Ishikawa (cell line): ENCODE measurements at regions not wholly inside any gene's neighbourhood (a gene's known extent, or its start where the extent isn't known, plus 50 kb on each side); places are given as distances from the start of the nearest gene placed in this dataset.

Experiments
- CEBPB ChIP-seq: IDR thresholded peaks from 2 replicates; pipeline ENCODE4 v1.6.1; 2012
- CREB1 ChIP-seq: IDR thresholded peaks from 2 replicates; pipeline ENCODE4 v1.6.1; 2012; ENCODE audit warnings: low read depth
- EGR1 ChIP-seq: IDR thresholded peaks from 2 replicates; pipeline ENCODE4 v1.6.1; 2012
- EP300 ChIP-seq: IDR thresholded peaks from 2 replicates; pipeline ENCODE4 v1.6.1; 2012; ENCODE audit warnings: borderline replicate concordance
- FOXM1 ChIP-seq: IDR thresholded peaks from 2 replicates; pipeline ENCODE4 v1.6.1; 2012; ENCODE audit warnings: low read depth, borderline replicate concordance
- MAX ChIP-seq: IDR thresholded peaks from 2 replicates; pipeline ENCODE4 v1.6.1; 2012
- NFIC ChIP-seq: IDR thresholded peaks from 2 replicates; pipeline ENCODE4 v1.6.1; 2012
- RAD21 ChIP-seq: IDR thresholded peaks from 2 replicates; pipeline ENCODE4 v1.6.1; 2012; ENCODE audit warnings: low read depth
- REST ChIP-seq: IDR thresholded peaks from 2 replicates; pipeline ENCODE4 v1.6.1; 2012; ENCODE audit warnings: low read depth, mild to moderate bottlenecking
- TAF1 ChIP-seq: IDR thresholded peaks from 2 replicates; pipeline ENCODE4 v1.6.1; 2012; ENCODE audit warnings: low read depth, mild to moderate bottlenecking
- TCF12 ChIP-seq: IDR thresholded peaks from 2 replicates; pipeline ENCODE4 v1.6.1; 2012; ENCODE audit warnings: low read depth
- TEAD4 ChIP-seq: IDR thresholded peaks from 2 replicates; pipeline ENCODE4 v1.6.1; 2012
- USF1 ChIP-seq: IDR thresholded peaks from 2 replicates; pipeline ENCODE4 v1.6.1; 2012
- YY1 ChIP-seq: IDR thresholded peaks from 2 replicates; pipeline ENCODE4 v1.6.1; 2012; ENCODE audit warnings: low read depth
- ZBTB7A ChIP-seq: IDR thresholded peaks from 2 replicates; pipeline ENCODE4 v1.6.1; 2012; ENCODE audit warnings: low read depth

GRCh38 chr2:37730037-37730818 is 58.8 kb upstream of the CDC42EP3 start:
- TF ChIP-seq TCF12 (no peak), MAX (no peak), YY1 (no peak), FOXM1 (no peak), TEAD4 (no peak), EGR1 (no peak), USF1 (no peak), ZBTB7A (no peak), CEBPB (no peak)

GRCh38 chr2:37733251-37733650 is 61.8 kb upstream of the CDC42EP3 start:
- TF ChIP-seq TEAD4 (no peak), EP300 (no peak), CEBPB (no peak), EGR1 (no peak), NFIC (no peak), TCF12 (no peak), FOXM1 (no peak), CREB1 (no peak), ZBTB7A (no peak), RAD21 (no peak), REST (no peak), USF1 (no peak), TAF1 (no peak), YY1 (no peak), MAX (no peak)

DNA sequence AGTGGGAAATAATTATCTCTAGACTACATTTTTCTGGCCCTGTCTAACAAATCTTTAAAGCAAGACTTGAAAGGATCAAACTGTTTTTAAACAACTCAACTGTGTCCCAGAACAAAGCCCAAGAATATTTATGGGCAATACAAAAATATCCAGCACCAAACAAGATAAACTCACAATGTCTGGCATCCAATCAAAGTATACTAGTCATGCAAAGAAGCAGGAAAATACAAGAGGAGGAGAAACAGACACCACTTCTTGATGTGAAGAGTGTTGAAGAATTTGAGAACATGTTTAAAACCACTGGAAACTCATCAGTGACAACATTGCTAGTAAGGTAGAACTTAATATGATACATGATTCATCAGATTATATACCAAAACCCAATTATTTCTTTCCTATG is 66.1 kb upstream of the CDC42EP3 start:
- TF ChIP-seq EP300 (no peak), TCF12 (no peak), ZBTB7A (no peak), CEBPB (no peak), USF1 (no peak), RAD21 (no peak), NFIC (no peak), CREB1 (no peak), TEAD4 (no peak), REST (no peak), YY1 (no peak), TAF1 (no peak), EGR1 (no peak), MAX (no peak), FOXM1 (no peak)

DNA sequence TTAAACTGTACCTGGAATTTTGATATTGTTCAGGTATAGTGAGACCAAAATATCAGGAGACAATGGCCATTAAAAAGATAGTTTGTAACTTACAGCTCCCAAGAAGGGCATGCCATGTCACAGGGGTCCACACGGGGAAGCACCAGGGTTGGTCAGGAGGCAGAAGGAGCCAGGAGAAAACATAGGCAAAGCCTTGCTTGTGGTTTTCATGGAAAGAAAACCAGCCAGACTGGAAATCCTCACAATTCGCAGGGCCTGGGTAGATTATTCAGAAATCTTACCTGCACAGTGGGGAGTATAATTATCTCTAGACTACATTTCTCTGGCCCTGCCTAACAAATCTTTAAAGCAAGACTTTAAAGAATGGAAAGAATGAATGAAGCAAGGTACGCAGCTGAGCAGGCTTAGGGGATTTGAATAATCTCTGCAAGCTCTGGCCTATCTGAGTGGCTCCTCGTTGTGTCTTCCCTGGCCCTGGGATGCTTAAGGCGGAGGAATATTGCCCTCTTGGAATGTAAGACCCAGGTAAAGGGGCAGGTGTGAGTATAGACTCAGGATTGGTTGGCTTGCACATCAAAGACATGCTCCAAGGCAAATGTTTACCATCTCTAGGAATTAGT is 66.9 kb upstream of the CDC42EP3 start:
- no peak for TF ChIP-seq NFIC
- TF ChIP-seq TEAD4, result peak; percentile 31

GRCh38 chr2:37739153-37739552 is 67.7 kb upstream of the CDC42EP3 start:
- TF ChIP-seq MAX (no peak), NFIC (no peak), CREB1 (no peak), REST (no peak), YY1 (no peak), TEAD4 (no peak), FOXM1 (no peak), EP300 (no peak)
